GM10248 (cell line): ENCODE measurements at regions not wholly inside any gene's neighbourhood (a gene's known extent, or its start where the extent isn't known, plus 50 kb on each side); places are given as distances from the start of the nearest gene placed in this dataset.

Experiments used
- CTCF ChIA-PET: fragments of 300-600 bp; sonication (Branson Sonifier 250); formaldehyde crosslinking; extraction: SDS; loops from one replicate; lab custom pipeline; 2021; ENCODE audit warnings: antibody characterized with exemption; lab: Yijun Ruan, JAX
- POLR2A ChIA-PET: fragments of 350-650 bp; sonication (Branson Sonifier 250); formaldehyde crosslinking; extraction: SDS; loops from one replicate; lab custom pipeline; 2020; ENCODE audit warnings: antibody characterized with exemption; lab: Yijun Ruan, JAX
- DNase-seq: peaks from one replicate; pipeline ENCODE4 v3.0.0; 2012; ENCODE audit errors: extremely low spot score
- CTCF ChIP-seq: IDR thresholded peaks from 2 replicates; pipeline ENCODE4 v1.5.1; 2012; ENCODE audit warnings: mild to moderate bottlenecking, low read depth; ENCODE audit errors: extremely low read depth, missing control alignments, control extremely low read depth

- ChIA-PET POLR2A (no interaction called here), CTCF (no interaction called here)
- DNase-seq = no peak
- TF ChIP-seq CTCF = no peak
These were observed 556.4 kb upstream of the CCDC54 start for GRCh38 chr3:106820726-106821362.

- CTCF ChIA-PET = interaction anchor here (1.0 kb wide), 1 partner anchor 243 kb away, joined by 3 read pairs; no protein-coding TSS in a partner anchor
- no peak for TF ChIP-seq CTCF
- POLR2A ChIA-PET = no interaction called here
- DNase-seq = no peak
These were observed 555.4 kb upstream of the CCDC54 start for GRCh38 chr3:106821801-106822200.

- no peak for DNase-seq
- TF ChIP-seq CTCF = no peak
- POLR2A ChIA-PET = no interaction called here
- CTCF ChIA-PET = interaction anchor here (1.0 kb wide), 1 partner anchor 242 kb away, joined by 3 read pairs; no protein-coding TSS in a partner anchor
These were observed 555.0 kb upstream of the CCDC54 start for GRCh38 chr3:106822204-106822603.

GRCh38 chr3:106823701-106824100 lies 553.5 kb upstream of the CCDC54 start:
- TF ChIP-seq CTCF = no peak
- ChIA-PET POLR2A (no interaction called here), CTCF (no interaction called here)
- no peak for DNase-seq

GRCh38 chr3:106824856-106825255 lies 552.4 kb upstream of the CCDC54 start:
- peak; percentile 18 for TF ChIP-seq CTCF
- POLR2A ChIA-PET = no interaction called here
- no peak for DNase-seq
- CTCF ChIA-PET = interaction anchor here (1.8 kb wide), 1 partner anchor 240 kb away, joined by 5 read pairs; no protein-coding TSS in a partner anchor

- no peak for DNase-seq
- ChIA-PET POLR2A (no interaction called here), CTCF (interaction anchor here (0.7 to 1.8 kb wide), 5 partner anchors 9 to 238 kb away, joined by 3 to 6 read pairs (median 3); no protein-coding TSS in a partner anchor)
- no peak for TF ChIP-seq CTCF
These were observed 551.2 kb upstream of the CCDC54 start for GRCh38 chr3:106825962-106826605.
